Activated CD4-positive, alpha-beta T cell treated with anti-CD3 and anti-CD28 coated beads, Interleukin-2, Interleukin-6, amounts not matched to agents 100 ng/mL and 50 ng/mL, durations not matched to agents 16 hours and 8 hours (primary cell): ENCODE measurements at regions not wholly inside any gene's neighbourhood (a gene's known extent, or its start where the extent isn't known, plus 50 kb on each side); places are given as distances from the start of the nearest gene placed in this dataset.

ENCODE experiments used
- DNase-seq: peaks from one replicate; pipeline ENCODE4 v3.0.0-alpha.2; 2020

GRCh38 chr12:124393414-124393790 lies 98.5 kb downstream of the RFLNA start:
- DNase-seq, result no peak

DNA sequence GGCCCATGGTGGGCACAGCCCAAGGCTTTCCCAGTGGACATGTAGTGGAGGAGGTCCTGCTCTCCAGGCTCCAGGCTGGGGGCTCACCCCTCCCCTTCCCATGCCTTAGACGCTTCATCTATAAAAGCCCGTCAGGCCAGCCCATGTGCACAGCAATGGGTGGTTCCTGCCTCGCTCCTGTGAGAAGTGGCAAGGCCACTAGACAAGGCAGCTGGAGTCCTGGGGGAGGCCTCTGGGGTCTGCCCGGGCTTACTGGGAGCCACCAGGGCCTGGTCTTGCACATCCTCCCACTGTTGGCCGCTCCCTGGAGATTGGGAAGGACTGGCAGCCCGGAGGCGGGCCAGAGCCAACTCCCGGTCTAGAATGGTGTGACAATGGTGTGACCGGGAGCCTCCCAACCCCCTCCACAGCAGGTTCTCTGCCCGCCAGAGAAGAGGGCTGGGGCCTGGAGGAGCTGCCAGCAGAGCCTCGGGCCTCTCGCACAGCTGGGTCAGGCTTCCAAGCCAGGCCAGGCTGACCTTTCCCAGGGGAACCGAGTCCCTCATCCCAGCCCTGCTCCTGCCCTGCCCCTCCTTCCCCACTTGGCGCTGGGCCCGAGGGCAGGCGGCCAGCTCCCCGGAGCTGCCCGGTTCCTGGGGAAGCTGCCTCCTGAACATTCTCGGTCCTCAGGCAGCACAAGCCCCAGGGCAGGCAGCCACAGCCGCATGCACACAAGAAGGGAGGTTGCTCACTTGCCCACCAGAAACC lies 97.9 kb downstream of the RFLNA start:
- DNase-seq, result no peak

DNA sequence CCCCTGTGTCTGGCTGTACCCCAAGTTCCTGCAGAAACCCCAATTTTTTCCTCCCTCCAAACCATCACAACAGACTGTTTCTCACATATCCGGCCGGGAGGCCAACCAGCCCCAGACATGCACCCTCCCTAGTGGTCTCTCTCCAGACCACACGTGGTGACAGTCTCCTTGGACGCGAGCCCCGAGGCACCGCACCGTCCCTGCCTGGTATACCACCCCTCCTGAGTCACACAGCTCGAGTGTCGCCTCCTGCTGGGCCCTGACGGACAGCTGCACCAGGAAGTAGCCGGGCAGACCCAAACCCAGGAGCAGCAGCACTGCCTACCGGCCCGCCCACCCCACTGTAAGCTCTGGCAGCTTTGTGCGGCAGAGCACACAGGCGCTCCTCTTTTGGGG lies 97.4 kb downstream of the RFLNA start:
- peak; percentile 7 for DNase-seq

DNA sequence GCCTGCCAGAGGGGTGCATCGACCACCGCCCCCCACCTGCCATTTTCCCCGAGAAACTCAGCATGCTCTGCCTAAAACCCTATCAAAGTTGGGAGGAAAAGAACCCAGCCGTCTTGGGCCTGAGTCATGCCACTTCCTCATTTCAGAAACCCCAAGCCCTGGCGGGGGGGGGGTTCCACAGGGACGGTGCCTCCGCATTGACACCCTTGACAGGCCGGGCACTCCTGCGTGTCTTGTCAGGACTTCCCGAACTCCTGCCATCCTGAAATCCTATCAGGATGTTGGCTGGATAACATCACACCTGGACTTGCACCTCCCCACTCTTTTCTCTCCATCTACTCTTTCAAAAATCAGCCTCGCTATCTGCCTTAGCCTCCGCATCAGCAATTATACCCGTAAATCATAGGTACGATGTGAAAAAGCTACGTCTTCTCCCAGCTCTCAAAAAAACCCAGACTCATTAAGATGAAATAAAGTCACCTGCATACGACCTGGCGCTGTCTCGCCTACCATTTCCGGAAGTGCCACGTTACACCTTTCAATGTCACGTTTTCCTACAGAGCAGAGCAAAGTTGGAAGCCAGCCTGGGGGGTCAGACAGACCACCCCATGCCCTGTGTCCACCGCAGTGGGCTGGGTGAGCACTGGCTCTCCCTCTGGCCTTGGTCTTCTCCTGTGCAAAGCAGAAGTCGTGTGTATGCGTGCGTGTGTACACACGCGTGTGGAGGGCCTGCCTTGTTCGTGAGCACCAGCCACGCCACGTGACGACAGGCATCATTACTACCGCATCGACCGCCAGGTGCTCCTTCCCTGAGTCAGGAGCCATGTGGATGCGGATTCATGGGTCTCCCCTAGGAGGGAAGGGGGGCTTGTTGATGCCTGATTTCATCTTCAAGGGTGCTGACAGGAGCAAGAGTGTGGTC lies 96.7 kb downstream of the RFLNA start:
- peak; percentile 51 for DNase-seq

GRCh38 chr12:124390442-124391097 lies 95.7 kb downstream of the RFLNA start:
- DNase-seq, result peak; percentile 24

DNA sequence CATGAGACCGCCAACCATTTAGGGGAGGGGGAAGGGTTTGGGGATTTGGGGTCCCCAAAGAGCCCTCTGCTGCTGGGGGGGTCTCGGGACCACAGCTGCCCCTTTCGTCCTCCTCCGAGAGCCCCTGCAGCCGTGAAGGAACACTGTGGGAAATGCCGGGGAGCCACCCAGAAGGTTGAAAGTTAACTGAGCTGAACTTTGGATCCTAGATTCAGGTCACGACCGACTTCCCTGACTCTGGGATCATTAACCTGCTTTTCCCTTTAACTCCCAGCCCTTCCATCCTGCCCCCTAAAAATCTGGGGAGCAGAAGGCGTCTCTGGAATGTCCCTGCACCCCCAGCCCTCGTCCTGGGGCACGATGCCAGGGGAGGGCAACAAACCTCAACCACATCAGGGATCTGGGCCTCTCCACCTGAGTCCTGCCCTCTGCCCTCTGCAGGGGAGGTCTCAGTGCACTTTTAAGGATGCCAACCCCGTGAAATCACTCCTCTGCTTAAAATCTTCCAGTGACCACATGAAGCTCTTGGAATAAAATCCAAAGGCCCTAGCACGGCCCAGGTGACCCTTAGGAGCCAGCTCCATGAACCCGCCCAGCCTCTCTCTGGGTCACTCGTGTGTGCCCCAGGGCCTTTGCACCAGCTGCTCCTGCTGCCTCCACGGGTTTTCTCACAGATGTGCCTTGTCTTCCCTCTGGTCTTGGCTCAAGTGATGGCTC lies 95.0 kb downstream of the RFLNA start:
- no peak for DNase-seq

DNA sequence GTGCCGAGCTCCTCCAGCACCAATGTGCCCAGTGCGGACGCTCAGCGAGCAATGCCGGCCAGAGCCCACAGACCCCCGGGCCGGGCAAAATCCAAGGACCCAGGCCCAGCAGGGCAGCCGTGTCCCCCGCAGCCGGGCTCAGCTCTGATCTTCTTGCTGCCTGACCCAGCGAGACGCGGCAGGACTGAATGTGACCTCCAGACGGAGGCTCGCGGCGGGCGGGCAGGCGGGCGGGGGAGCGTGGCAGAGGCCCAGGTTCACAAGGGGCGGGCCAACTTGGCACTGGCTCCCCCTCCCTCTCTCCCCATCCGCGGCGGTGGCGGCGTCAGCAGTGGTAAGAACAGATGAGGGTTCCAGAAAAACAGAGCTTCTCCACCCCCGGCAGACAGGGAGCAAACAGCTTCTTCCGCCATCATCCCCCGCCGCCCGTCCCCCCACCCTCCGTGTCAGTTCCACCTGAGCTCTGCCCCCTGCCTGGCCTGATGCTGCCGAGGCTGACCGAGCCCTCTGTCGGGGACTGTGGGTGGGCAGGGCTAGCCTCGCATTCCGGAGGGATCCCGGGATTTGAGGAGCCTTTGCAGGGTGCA lies 94.3 kb downstream of the RFLNA start:
- peak; percentile 62 for DNase-seq

- peak; percentile 40 for DNase-seq
Measured at GRCh38 chr12:124388679-124389137, 93.8 kb downstream of the RFLNA start.

DNA sequence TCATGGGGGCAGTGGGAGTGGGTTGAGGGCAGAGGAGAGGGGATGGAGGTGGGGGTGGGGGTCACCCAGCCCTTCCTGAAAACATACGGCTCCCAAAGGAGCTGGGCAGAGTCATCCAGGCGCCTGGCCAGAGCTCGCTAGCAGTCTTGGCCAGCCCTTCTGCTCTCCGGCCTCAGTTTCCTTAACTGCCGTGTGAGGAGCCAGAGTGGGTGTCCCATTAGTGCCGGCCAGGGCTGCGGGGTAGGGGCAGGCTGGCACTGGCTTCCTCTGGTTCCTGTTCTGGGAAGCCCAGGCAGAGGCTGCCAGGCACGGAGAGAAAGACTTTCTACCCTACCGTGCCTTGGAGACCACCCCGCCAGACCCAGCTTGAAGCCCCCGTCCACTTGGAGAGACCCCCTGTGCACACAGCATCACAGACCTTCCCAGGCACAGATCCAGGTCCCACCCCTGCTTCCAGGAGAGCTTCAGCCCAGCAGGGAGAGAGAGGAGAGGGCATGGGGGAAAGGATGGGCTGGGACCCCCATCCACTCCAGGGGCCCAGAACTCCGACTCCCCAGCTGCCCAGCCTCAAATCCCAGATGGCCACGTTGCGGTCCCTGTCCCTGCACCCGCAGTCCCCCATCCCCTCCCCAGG lies 93.3 kb downstream of the RFLNA start:
- no peak for DNase-seq

- no peak for DNase-seq
Measured at GRCh38 chr12:124387528-124387911, 92.6 kb downstream of the RFLNA start.

DNA sequence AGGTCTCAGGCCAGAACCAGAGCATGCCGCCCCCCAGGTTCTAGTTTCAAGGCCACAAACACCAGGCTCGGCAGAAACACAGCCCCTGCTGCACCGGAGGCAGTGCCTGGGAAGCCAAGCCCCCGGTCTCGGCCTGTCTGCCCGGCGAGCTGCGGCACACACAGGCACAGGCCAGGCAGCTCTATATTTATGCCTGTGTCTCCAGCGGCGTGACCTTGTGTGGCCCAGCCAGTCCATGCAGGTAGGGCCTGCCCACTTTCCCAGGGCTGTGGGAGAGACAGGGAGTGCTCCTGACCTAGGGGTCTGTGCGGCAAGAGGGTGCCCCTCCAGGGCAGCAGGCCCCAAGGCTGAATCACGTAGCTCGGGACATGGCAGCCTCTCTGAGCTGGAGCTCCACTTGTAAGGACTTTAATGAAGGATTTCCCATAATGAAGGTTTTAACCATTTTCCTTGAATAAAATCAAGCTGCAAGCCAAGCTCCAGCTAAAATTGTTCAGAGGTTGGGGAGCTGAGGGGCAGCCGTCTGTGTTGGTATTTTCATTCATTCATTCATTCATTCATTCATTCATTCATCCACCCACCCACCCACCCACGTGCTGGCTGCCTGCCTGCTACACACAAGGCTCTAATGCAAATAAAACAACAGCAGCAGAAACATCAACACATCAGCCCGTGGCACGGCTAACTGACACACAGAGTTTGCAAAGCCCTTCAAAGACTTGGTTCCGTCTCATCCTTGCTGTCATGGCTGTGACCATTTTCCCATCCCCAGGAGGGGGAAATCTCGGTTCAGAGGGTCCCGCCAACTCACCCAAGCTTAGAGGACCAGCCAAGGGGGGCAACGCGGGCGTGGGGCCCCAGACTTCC lies 92.0 kb downstream of the RFLNA start:
- DNase-seq, result no peak

GRCh38 chr12:124386059-124386458 lies 91.2 kb downstream of the RFLNA start:
- DNase-seq, result no peak

DNA sequence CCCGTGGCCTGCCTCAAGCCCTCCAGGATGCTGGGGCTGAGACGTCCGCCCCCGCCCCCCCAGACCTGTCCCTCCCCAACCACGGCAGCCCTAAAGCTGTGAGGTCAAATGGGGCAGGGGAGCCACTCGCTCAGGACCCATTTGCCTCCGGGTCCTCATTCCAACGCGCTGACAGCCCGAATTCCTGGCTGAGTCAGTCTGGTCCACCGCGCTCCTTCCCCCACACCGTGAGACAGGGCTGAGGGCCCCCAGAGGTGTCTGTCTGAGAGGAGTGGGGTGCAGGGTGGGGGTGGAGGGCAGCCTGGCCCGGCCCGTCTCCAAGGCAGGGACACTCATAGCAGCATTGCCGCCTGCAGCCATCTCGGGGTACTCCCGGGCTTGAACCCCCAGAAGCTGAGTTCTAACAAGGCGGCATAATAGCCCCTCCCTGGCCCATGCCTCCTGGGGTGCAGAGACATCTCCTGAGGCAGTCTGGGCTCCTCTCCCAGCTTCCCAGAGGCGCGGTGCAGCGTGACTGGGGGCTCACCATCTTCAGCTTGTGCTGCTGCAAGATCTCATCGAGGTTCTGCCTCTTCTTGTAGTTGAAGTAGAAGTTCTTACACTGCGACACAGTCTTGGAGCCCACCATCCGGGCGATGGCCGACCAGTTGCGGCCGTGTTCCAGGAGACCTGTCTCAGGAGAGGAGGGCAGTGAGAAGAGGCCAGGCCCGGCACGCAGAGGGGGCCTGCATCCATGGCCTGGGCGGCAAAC lies 90.5 kb downstream of the RFLNA start:
- DNase-seq, result no peak

GRCh38 chr12:124384299-124384894 lies 89.5 kb downstream of the RFLNA start:
- DNase-seq, result no peak

- DNase-seq, result no peak
Measured at GRCh38 chr12:124383028-124383427, 88.1 kb downstream of the RFLNA start.

DNA sequence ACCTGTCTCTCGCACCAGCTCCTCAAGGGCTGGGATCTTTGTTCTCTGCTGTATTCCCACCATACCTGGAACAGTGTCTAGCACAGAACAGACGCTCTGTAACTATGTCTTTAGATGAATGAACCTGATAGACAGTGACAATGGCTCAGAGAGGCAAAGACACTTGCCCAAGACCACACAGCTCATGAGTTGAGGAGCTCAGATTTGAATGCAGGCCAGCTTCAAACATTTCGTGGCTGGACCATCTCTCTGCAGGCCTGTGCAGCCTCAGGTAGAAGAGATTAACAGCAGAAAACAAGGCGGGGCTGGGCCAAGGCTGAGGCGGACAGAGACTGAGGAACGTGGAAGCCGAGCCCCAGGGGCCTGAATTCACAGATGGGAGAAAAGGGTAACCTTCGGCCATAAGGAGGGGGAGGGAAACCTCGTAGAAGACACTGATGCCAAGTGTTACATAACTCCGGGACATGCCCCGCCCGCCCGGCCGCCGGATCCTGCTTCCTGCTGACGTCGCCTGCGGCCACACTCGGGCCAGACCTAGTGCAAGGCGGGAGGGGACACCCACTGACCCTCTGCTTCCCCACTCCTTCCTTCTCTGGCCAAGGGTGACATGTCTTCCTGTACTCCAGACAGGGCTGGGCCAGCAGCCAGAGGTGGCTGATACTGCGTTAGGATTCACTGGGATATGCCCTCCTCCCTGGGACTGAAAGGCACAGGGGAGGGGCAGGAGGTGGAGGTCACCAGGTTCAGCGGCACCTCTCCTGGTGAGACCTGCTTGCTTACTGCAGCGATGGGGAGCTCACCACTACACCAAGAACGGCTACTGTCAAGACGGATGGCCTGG lies 86.8 kb downstream of the RFLNA start:
- no peak for DNase-seq

GRCh38 chr12:124380796-124381455 lies 86.0 kb downstream of the RFLNA start:
- DNase-seq, result no peak
